ENCODE measurements at regions not wholly inside any gene's neighbourhood (a gene's known extent, or its start where the extent isn't known, plus 50 kb on each side); places are given as distances from the start of the nearest gene placed in this dataset.

GRCh38 chr3:182696916-182697315, 96.4 kb upstream of the ATP11B start:
- H2BK5ac ChIP-seq (ENCODE audit: low read depth, low read length, poor library complexity, severe bottlenecking) = no peak overlapping the region
- no peak overlapping the region for H2AK5ac ChIP-seq (ENCODE audit: low read length, severe bottlenecking)
- no peak overlapping the region for H4K91ac ChIP-seq (ENCODE audit: low read length)
- WGBS = 95% methylated on average over 3 of the region's 3 CpGs
- H3K4me1 ChIP-seq (ENCODE audit: control insufficient read depth, insufficient read depth, low read depth, low read length) = no peaks in the 10 kb centered on the region
- H2BK120ac ChIP-seq (ENCODE audit: low read depth, low read length) = no peak overlapping the region
- no peak overlapping the region for H3K4me2 ChIP-seq (ENCODE audit: low read length, poor library complexity, severe bottlenecking)
- no peak overlapping the region for H2BK12ac ChIP-seq (ENCODE audit: low read length in 2 of 2)
- no peak overlapping the region for H4K8ac ChIP-seq (ENCODE audit: low read length)
- no peak overlapping the region for H3K4ac ChIP-seq (ENCODE audit: low read depth in 1 of 2, low read length in 2 of 2)
- no peak for DNase-seq
- no peaks in the 10 kb centered on the region for H3K79me1 ChIP-seq (replicated peaks; ENCODE audit: low read length, poor library complexity, severe bottlenecking)
- no peaks in the 10 kb centered on the region for H3K9me3 ChIP-seq (ENCODE audit: control insufficient read depth, low read length)
- no peak overlapping the region for H3K23ac ChIP-seq (ENCODE audit: low read length in 2 of 2)
- H3K27ac ChIP-seq (ENCODE audit: low read length, poor library complexity, severe bottlenecking) = no peak overlapping the region
- H3K18ac ChIP-seq (ENCODE audit: low read depth in 1 of 2, low read length in 2 of 2) = no peak overlapping the region
- H2BK15ac ChIP-seq (ENCODE audit: low read depth, poor library complexity, severe bottlenecking) = no peak overlapping the region
- H3K27me3 ChIP-seq (ENCODE audit: control insufficient read depth in 1 of 2, insufficient read depth in 1 of 2, low read length in 2 of 2) = no peaks in the 10 kb centered on the region
- H2AFZ ChIP-seq (ENCODE audit: low read depth, low read length) = no peak overlapping the region
- H3K9ac ChIP-seq (ENCODE audit: low read length) = no peak overlapping the region
- no peak overlapping the region for H3K14ac ChIP-seq (ENCODE audit: low read length in 2 of 2)
- no peak overlapping the region for H3K4me3 ChIP-seq (ENCODE audit: insufficient read depth in 1 of 2, low read depth in 1 of 2, low read length in 2 of 2)
- no peaks in the 10 kb centered on the region for H3K36me3 ChIP-seq (ENCODE audit: control insufficient read depth in 1 of 2, insufficient read depth in 2 of 2, low read depth in 1 of 2, low read length in 2 of 2)

GRCh38 chr3:182697345-182697919, 95.9 kb upstream of the ATP11B start:
- no peaks in the 10 kb centered on the region for H3K36me3 ChIP-seq (ENCODE audit: control insufficient read depth in 1 of 2, insufficient read depth in 2 of 2, low read depth in 1 of 2, low read length in 2 of 2)
- no peak overlapping the region for H3K4me2 ChIP-seq (ENCODE audit: low read length, poor library complexity, severe bottlenecking)
- no peak overlapping the region for H2BK15ac ChIP-seq (ENCODE audit: low read depth, poor library complexity, severe bottlenecking)
- no peak overlapping the region for H2BK120ac ChIP-seq (ENCODE audit: low read depth, low read length)
- H3K9me3 ChIP-seq (ENCODE audit: control insufficient read depth, low read length) = no peaks in the 10 kb centered on the region
- H2BK5ac ChIP-seq (ENCODE audit: low read depth, low read length, poor library complexity, severe bottlenecking) = no peak overlapping the region
- H4K8ac ChIP-seq (ENCODE audit: low read length) = no peak overlapping the region
- H3K79me1 ChIP-seq (replicated peaks; ENCODE audit: low read length, poor library complexity, severe bottlenecking) = no peaks in the 10 kb centered on the region
- no peak overlapping the region for H3K4me3 ChIP-seq (ENCODE audit: insufficient read depth in 1 of 2, low read depth in 1 of 2, low read length in 2 of 2)
- no peak overlapping the region for H3K23ac ChIP-seq (ENCODE audit: low read length in 2 of 2)
- H4K91ac ChIP-seq (ENCODE audit: low read length) = no peak overlapping the region
- H3K9ac ChIP-seq (ENCODE audit: low read length) = no peak overlapping the region
- H3K14ac ChIP-seq (ENCODE audit: low read length in 2 of 2) = no peak overlapping the region
- no peaks in the 10 kb centered on the region for H3K27me3 ChIP-seq (ENCODE audit: control insufficient read depth in 1 of 2, insufficient read depth in 1 of 2, low read length in 2 of 2)
- H2BK12ac ChIP-seq (ENCODE audit: low read length in 2 of 2) = no peak overlapping the region
- H3K18ac ChIP-seq (ENCODE audit: low read depth in 1 of 2, low read length in 2 of 2) = no peak overlapping the region
- H2AFZ ChIP-seq (ENCODE audit: low read depth, low read length) = no peak overlapping the region
- H3K4ac ChIP-seq (ENCODE audit: low read depth in 1 of 2, low read length in 2 of 2) = no peak overlapping the region
- no peaks in the 10 kb centered on the region for H3K4me1 ChIP-seq (ENCODE audit: control insufficient read depth, insufficient read depth, low read depth, low read length)
- H3K27ac ChIP-seq (ENCODE audit: low read length, poor library complexity, severe bottlenecking) = no peak overlapping the region
- H2AK5ac ChIP-seq (ENCODE audit: low read length, severe bottlenecking) = no peak overlapping the region
- DNase-seq = no peak
- WGBS = 88% methylated on average over 12 of the region's 12 CpGs

- H3K4me3 ChIP-seq (ENCODE audit: insufficient read depth in 1 of 2, low read depth in 1 of 2, low read length in 2 of 2) = no peak overlapping the region
- H3K23ac ChIP-seq (ENCODE audit: low read length in 2 of 2) = no peak overlapping the region
- no peaks in the 10 kb centered on the region for H3K4me1 ChIP-seq (ENCODE audit: control insufficient read depth, insufficient read depth, low read depth, low read length)
- no peak overlapping the region for H3K18ac ChIP-seq (ENCODE audit: low read depth in 1 of 2, low read length in 2 of 2)
- no peaks in the 10 kb centered on the region for H3K36me3 ChIP-seq (ENCODE audit: control insufficient read depth in 1 of 2, insufficient read depth in 2 of 2, low read depth in 1 of 2, low read length in 2 of 2)
- no peak overlapping the region for H2BK12ac ChIP-seq (ENCODE audit: low read length in 2 of 2)
- no peak overlapping the region for H3K4ac ChIP-seq (ENCODE audit: low read depth in 1 of 2, low read length in 2 of 2)
- H3K9me3 ChIP-seq (ENCODE audit: control insufficient read depth, low read length) = no peaks in the 10 kb centered on the region
- no peak overlapping the region for H2BK15ac ChIP-seq (ENCODE audit: low read depth, poor library complexity, severe bottlenecking)
- H2BK120ac ChIP-seq (ENCODE audit: low read depth, low read length) = no peak overlapping the region
- no peaks in the 10 kb centered on the region for H3K27me3 ChIP-seq (ENCODE audit: control insufficient read depth in 1 of 2, insufficient read depth in 1 of 2, low read length in 2 of 2)
- H4K8ac ChIP-seq (ENCODE audit: low read length) = no peak overlapping the region
- H2AK5ac ChIP-seq (ENCODE audit: low read length, severe bottlenecking) = no peak overlapping the region
- no peaks in the 10 kb centered on the region for H3K79me1 ChIP-seq (replicated peaks; ENCODE audit: low read length, poor library complexity, severe bottlenecking)
- DNase-seq = no peak
- H2AFZ ChIP-seq (ENCODE audit: low read depth, low read length) = no peak overlapping the region
- H3K27ac ChIP-seq (ENCODE audit: low read length, poor library complexity, severe bottlenecking) = no peak overlapping the region
- no peak overlapping the region for H3K9ac ChIP-seq (ENCODE audit: low read length)
- 100% methylated on average over 2 of the region's 2 CpGs for WGBS
- H3K4me2 ChIP-seq (ENCODE audit: low read length, poor library complexity, severe bottlenecking) = no peak overlapping the region
- no peak overlapping the region for H2BK5ac ChIP-seq (ENCODE audit: low read depth, low read length, poor library complexity, severe bottlenecking)
- no peak overlapping the region for H3K14ac ChIP-seq (ENCODE audit: low read length in 2 of 2)
- no peak overlapping the region for H4K91ac ChIP-seq (ENCODE audit: low read length)
Measured at GRCh38 chr3:182698078-182698477, 95.2 kb upstream of the ATP11B start.

GRCh38 chr3:182699550-182700170, 93.6 kb upstream of the ATP11B start:
- no peak overlapping the region for H3K4ac ChIP-seq (ENCODE audit: low read depth in 1 of 2, low read length in 2 of 2)
- no peak overlapping the region for H3K18ac ChIP-seq (ENCODE audit: low read depth in 1 of 2, low read length in 2 of 2)
- H2AFZ ChIP-seq (ENCODE audit: low read depth, low read length) = no peak overlapping the region
- no peak overlapping the region for H4K91ac ChIP-seq (ENCODE audit: low read length)
- no peaks in the 10 kb centered on the region for H3K79me1 ChIP-seq (replicated peaks; ENCODE audit: low read length, poor library complexity, severe bottlenecking)
- H3K27me3 ChIP-seq (ENCODE audit: control insufficient read depth in 1 of 2, insufficient read depth in 1 of 2, low read length in 2 of 2) = no peaks in the 10 kb centered on the region
- no peak overlapping the region for H3K14ac ChIP-seq (ENCODE audit: low read length in 2 of 2)
- no peak for DNase-seq
- no peaks in the 10 kb centered on the region for H3K4me1 ChIP-seq (ENCODE audit: control insufficient read depth, insufficient read depth, low read depth, low read length)
- H3K4me3 ChIP-seq (ENCODE audit: insufficient read depth in 1 of 2, low read depth in 1 of 2, low read length in 2 of 2) = no peak overlapping the region
- H3K9ac ChIP-seq (ENCODE audit: low read length) = no peak overlapping the region
- no peak overlapping the region for H2BK5ac ChIP-seq (ENCODE audit: low read depth, low read length, poor library complexity, severe bottlenecking)
- H3K27ac ChIP-seq (ENCODE audit: low read length, poor library complexity, severe bottlenecking) = no peak overlapping the region
- H2BK120ac ChIP-seq (ENCODE audit: low read depth, low read length) = no peak overlapping the region
- H2AK5ac ChIP-seq (ENCODE audit: low read length, severe bottlenecking) = no peak overlapping the region
- no peak overlapping the region for H4K8ac ChIP-seq (ENCODE audit: low read length)
- no peak overlapping the region for H3K23ac ChIP-seq (ENCODE audit: low read length in 2 of 2)
- H3K36me3 ChIP-seq (ENCODE audit: control insufficient read depth in 1 of 2, insufficient read depth in 2 of 2, low read depth in 1 of 2, low read length in 2 of 2) = no peaks in the 10 kb centered on the region
- WGBS = 87% methylated on average over 2 of the region's 2 CpGs
- H2BK15ac ChIP-seq (ENCODE audit: low read depth, poor library complexity, severe bottlenecking) = no peak overlapping the region
- H3K9me3 ChIP-seq (ENCODE audit: control insufficient read depth, low read length) = no peaks in the 10 kb centered on the region
- no peak overlapping the region for H2BK12ac ChIP-seq (ENCODE audit: low read length in 2 of 2)
- no peak overlapping the region for H3K4me2 ChIP-seq (ENCODE audit: low read length, poor library complexity, severe bottlenecking)
